ENCODE measurements at regions not wholly inside any gene's neighbourhood (a gene's known extent, or its start where the extent isn't known, plus 50 kb on each side); places are given as distances from the start of the nearest gene placed in this dataset.

DNA sequence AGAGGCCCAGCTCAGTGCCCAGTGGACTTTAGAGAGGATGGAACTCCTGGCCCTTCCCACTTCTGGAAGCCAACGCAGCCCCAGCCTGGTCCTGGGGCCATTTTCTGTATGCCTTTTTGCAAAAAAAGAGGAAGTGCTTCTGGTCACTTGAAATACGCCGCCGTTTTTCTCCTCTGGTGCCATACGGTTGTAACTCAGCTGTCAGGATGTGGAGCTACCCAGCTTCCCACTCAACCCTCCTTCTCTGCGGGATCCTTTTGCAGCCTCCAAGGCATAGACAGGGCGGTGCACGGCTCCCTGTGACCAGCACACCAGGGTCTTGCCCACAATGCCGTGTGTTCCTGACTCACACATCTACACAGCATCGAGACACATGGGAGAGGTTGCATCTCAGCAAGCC lies 369.6 kb downstream of the TCERG1L start:
- intact Hi-C loops (cut with DNase I), result no loop called here
- WGBS, 3 donors, result 74 to 81% (median 79%) methylated on average over 10 of the region's 10 CpGs
- no peak for DNase-seq
- no peaks in the 10 kb centered on the region for H3K36me3 ChIP-seq
- H3K4me3 ChIP-seq, result no peak overlapping the region
- H3K27ac ChIP-seq, result no peak overlapping the region
- no peaks in the 10 kb centered on the region for H3K9me3 ChIP-seq
- no peaks in the 10 kb centered on the region for H3K4me1 ChIP-seq (ENCODE audit: insufficient read depth)
- TF ChIP-seq POLR2A (IDR thresholded peaks at IDR 0.05), result no peak
- peaks cover 2% of the 10 kb centered on the region for H3K27me3 ChIP-seq

DNA sequence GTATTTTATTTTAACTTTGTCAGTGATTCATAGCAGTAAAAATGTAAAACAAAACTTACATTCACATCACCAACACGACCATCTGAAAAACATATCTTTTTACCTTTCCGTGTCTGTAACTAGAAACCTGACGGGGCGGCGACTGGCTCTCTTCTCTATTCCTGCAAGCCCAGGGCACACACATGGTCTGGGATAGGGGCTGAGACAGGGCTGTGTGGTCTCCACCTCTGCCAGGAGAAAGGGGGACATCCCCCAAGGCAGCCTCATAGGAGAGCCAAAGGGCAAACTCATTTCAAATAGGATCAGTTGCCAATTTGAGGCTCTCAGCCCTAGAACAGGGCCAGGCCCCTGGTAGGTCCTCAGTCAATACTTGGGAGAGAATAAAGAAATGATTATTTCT lies 359.4 kb downstream of the TCERG1L start:
- H3K4me1 ChIP-seq (ENCODE audit: insufficient read depth), result no peaks in the 10 kb centered on the region
- intact Hi-C loops (cut with DNase I), result no loop called here
- H3K9me3 ChIP-seq, result no peaks in the 10 kb centered on the region
- H3K27ac ChIP-seq, result no peak overlapping the region
- H3K36me3 ChIP-seq, result no peaks in the 10 kb centered on the region
- WGBS, 3 donors, result 73 to 85% (median 74%) methylated on average over 5 of the region's 5 CpGs
- no peak overlapping the region for H3K4me3 ChIP-seq
- TF ChIP-seq EP300 (IDR thresholded peaks at IDR 0.05), result no peak
- TF ChIP-seq, protein P1, sequence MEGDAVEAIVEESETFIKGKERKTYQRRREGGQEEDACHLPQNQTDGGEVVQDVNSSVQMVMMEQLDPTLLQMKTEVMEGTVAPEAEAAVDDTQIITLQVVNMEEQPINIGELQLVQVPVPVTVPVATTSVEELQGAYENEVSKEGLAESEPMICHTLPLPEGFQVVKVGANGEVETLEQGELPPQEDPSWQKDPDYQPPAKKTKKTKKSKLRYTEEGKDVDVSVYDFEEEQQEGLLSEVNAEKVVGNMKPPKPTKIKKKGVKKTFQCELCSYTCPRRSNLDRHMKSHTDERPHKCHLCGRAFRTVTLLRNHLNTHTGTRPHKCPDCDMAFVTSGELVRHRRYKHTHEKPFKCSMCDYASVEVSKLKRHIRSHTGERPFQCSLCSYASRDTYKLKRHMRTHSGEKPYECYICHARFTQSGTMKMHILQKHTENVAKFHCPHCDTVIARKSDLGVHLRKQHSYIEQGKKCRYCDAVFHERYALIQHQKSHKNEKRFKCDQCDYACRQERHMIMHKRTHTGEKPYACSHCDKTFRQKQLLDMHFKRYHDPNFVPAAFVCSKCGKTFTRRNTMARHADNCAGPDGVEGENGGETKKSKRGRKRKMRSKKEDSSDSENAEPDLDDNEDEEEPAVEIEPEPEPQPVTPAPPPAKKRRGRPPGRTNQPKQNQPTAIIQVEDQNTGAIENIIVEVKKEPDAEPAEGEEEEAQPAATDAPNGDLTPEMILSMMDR (IDR thresholded peaks at IDR 0.05), result no peak
- no peak for TF ChIP-seq POLR2A (IDR thresholded peaks at IDR 0.05)
- DNase-seq, result no peak
- H3K27me3 ChIP-seq, result no peaks in the 10 kb centered on the region

DNA sequence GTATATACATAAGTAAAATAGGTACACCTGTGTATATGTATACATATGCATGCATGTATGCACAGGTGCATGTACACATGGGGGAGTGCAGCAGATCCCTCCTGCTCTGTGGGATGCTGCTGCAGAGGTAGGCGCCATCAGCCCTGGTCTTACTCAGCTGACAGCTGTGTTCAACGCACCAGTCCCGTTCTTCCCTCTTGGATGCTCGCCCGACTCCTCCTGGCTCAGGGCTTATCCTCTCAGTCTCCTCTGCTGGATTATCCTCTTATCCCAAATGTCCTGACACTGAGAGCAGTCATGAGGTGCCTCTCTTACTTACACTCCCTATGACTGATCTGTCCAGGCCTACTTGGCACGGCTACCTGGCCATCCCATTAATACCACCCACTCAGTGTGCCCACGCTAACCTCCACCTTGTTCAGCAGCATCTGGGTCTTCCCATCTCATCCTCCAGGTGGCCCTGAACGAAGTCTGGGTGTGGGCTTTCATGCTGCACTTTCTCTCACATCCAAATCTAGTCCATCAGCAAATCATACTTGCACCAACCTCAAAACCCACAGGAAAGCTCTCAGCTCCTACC lies 357.1 kb downstream of the TCERG1L start:
- Histone ChIP-seq H3K9me3 (no peaks in the 10 kb centered on the region), H3K4me1 (ENCODE audit: insufficient read depth) (no peaks in the 10 kb centered on the region), H3K4me3 (no peak overlapping the region), H3K27me3 (no peaks in the 10 kb centered on the region), H3K27ac (no peak overlapping the region), H3K36me3 (no peaks in the 10 kb centered on the region)
- WGBS, 3 donors, result 26 to 35% (median 26%) methylated on average over 8 of the region's 8 CpGs
- intact Hi-C loops (cut with DNase I), result no loop called here
- no peak for DNase-seq
- TF ChIP-seq EP300 (IDR thresholded peaks at IDR 0.05), result no peak
- TF ChIP-seq, protein P1 (IDR thresholded peaks at IDR 0.05), result no peak
- no peak for TF ChIP-seq POLR2A (IDR thresholded peaks at IDR 0.05)

DNA sequence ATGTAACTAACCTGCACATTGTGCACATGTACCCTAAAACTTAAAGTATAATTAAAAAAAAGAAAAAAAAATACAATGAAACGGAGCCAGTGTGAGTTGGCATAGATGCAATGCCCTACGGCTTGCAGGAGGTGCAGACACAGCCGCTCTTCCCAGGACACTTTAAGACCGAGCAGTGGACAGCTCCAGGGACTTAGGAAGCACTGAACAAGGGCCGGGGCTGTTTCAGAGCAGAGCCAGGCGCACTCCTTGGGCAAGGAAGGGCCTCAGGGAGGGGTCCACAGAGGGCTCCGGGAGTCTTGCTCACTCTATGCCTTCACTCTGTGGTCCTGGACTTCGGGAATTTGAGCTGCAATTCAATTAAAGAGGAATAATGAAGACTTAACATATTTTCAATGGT lies 355.3 kb downstream of the TCERG1L start:
- H3K4me3 ChIP-seq, result no peak overlapping the region
- no peaks in the 10 kb centered on the region for H3K9me3 ChIP-seq
- H3K4me1 ChIP-seq (ENCODE audit: insufficient read depth), result no peaks in the 10 kb centered on the region
- no peaks in the 10 kb centered on the region for H3K27me3 ChIP-seq
- H3K36me3 ChIP-seq, result no peaks in the 10 kb centered on the region
- TF ChIP-seq, protein P1 (IDR thresholded peaks at IDR 0.05), result no peak
- TF ChIP-seq EP300 (IDR thresholded peaks at IDR 0.05) (no peak), POLR2A (IDR thresholded peaks at IDR 0.05) (no peak)
- DNase-seq, result no peak
- intact Hi-C loops (cut with DNase I), result no loop called here
- 72 to 77% (median 72%) methylated on average over 8 of the region's 8 CpGs for WGBS, 3 donors
- no peak overlapping the region for H3K27ac ChIP-seq

DNA sequence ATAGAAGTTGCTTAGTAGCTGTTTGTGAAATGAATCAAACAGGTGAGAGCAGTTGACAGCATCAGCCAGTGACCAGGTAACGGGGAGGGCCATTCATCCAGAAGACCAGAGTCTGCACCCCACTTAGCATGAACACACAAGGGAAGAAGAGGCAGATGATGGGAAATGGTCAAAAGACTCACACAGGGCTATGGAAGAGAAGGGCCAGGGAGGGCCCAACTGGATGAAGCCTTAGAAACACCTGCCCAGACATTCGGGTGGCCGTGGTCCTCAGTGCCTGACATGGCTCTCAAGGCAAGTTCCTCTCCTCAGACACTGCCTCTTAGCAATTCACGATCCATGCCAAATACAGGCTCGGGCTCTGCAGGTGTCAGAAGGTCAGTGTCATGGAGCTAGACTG lies 354.1 kb downstream of the TCERG1L start:
- H3K36me3 ChIP-seq, result no peaks in the 10 kb centered on the region
- no peak for DNase-seq
- H3K9me3 ChIP-seq, result no peaks in the 10 kb centered on the region
- no peaks in the 10 kb centered on the region for H3K27me3 ChIP-seq
- WGBS, 3 donors, result 45 to 68% (median 46%) methylated on average over 5 of the region's 5 CpGs
- H3K4me3 ChIP-seq, result no peak overlapping the region
- no peak overlapping the region for H3K27ac ChIP-seq
- TF ChIP-seq EP300 (IDR thresholded peaks at IDR 0.05) (no peak), POLR2A (IDR thresholded peaks at IDR 0.05) (no peak)
- TF ChIP-seq, protein P1 (IDR thresholded peaks at IDR 0.05), result no peak
- intact Hi-C loops (cut with DNase I), result no loop called here
- no peaks in the 10 kb centered on the region for H3K4me1 ChIP-seq (ENCODE audit: insufficient read depth)

Data from ovary (tissue), 7 donors.